ENCODE measurements at regions not wholly inside any gene's neighbourhood (a gene's known extent, or its start where the extent isn't known, plus 50 kb on each side); places are given as distances from the start of the nearest gene placed in this dataset.

DNA sequence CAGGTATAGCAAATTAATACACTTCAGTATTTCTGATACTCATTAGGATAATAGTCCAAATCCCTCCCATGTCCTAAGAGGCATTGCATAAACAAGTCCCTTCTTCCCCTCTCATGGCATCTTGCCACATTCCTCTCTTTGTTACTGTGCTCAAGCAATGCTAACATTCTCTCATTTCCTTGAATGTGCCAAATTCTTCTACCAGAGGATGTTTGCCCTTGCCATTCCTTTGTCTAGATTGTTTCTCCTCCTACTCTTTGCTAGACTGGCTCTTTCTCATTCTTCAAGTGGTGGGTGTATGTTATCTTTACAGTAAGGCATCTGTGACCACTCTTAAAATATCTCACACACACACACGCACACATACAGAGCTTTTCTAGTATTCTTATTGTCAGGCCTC lies 621.0 kb upstream of the CXADR start:
- no CpG with 5 or more reads among the region's 1 CpG for WGBS, 2 donors (ENCODE audit: extremely low coverage in 2 of 2, insufficient read length in 2 of 2, insufficient replicate concordance in 1 of 2)
- no peak for DNase-seq (ENCODE audit: low spot score)

DNA sequence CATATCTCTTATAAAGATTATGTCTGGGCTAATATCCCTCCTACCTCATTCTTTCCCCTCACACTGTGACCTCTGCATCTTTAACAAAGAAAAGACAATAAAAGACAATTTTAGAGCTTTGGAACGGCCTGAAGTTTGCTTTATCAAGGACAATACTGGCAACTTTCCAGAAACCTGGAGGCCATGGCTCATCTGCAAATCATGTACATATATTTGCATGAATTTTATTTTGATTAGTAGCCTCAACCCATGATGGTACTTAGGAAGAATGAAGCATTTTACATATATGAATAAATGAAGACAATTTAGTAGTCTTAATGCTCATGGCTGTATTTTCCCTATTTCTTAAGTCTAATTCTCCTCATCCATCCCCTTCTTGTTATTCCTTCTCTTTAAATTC lies 612.2 kb upstream of the CXADR start:
- Histone ChIP-seq H3K4me2 (ENCODE audit: insufficient read depth, low read length, poor library complexity, severe bottlenecking) (no peak overlapping the region), H2BK120ac (ENCODE audit: low read depth, low read length) (no peak overlapping the region), H3K4ac (ENCODE audit: low read length) (no peak overlapping the region), H2AFZ (ENCODE audit: low read length) (no peak overlapping the region), H3K9me3 (replicated peaks in 1 of 2; ENCODE audit: control insufficient read depth in 2 of 2, insufficient read depth in 1 of 2, low read depth in 1 of 2, low read length in 2 of 2) (no peaks in the 10 kb centered on the region), H3K79me1 (ENCODE audit: low read depth, low read length) (no peaks in the 10 kb centered on the region), H3K27ac (replicated peaks; ENCODE audit: low read length) (no peak overlapping the region), H3K18ac (ENCODE audit: low read length) (no peak overlapping the region), H2BK15ac (ENCODE audit: low read length) (no peak overlapping the region), H3K36me3 (replicated peaks in 1 of 2; ENCODE audit: control insufficient read depth in 2 of 2, insufficient read depth in 2 of 2, low read length in 2 of 2) (no peaks in the 10 kb centered on the region), H2BK12ac (ENCODE audit: low read length) (no peak overlapping the region), H4K8ac (ENCODE audit: low read depth, low read length) (no peak overlapping the region), H3K14ac (ENCODE audit: low read length) (no peak overlapping the region), H3K27me3 (ENCODE audit: control insufficient read depth in 3 of 3, insufficient read depth in 3 of 3, low read depth in 1 of 3, low read length in 3 of 3) (no peaks in the 10 kb centered on the region), H2BK5ac (ENCODE audit: low read length) (no peak overlapping the region), H3K4me1 (ENCODE audit: control insufficient read depth in 2 of 2, insufficient read depth in 1 of 2, low read depth in 1 of 2, low read length in 2 of 2) (peaks cover 0 to 2% of the 10 kb centered on the region in 2 donors), H3K23ac (ENCODE audit: low read depth, low read length, poor library complexity) (no peak overlapping the region), H4K91ac (ENCODE audit: low read depth, low read length, poor library complexity) (no peak overlapping the region), H3K9ac (ENCODE audit: low read depth, low read length, poor library complexity) (no peak overlapping the region), H2AK5ac (ENCODE audit: low read depth, low read length) (no peak overlapping the region), H3K4me3 (ENCODE audit: low read length in 2 of 2) (no peak overlapping the region)
- no CpG with 5 or more reads among the region's 1 CpG for WGBS, 2 donors (ENCODE audit: extremely low coverage in 2 of 2, insufficient read length in 2 of 2, insufficient replicate concordance in 1 of 2)
- DNase-seq (ENCODE audit: low spot score): no peak

More for the DNA sequence above, 621.0 kb upstream of the CXADR start:
- no peak overlapping the region for H2BK5ac ChIP-seq (ENCODE audit: low read length)
- H3K4me1 ChIP-seq (ENCODE audit: control insufficient read depth in 2 of 2, insufficient read depth in 1 of 2, low read depth in 1 of 2, low read length in 2 of 2): no peaks in the 10 kb centered on the region
- H2AFZ ChIP-seq (ENCODE audit: low read length): no peak overlapping the region
- H3K18ac ChIP-seq (ENCODE audit: low read length): no peak overlapping the region
- no peak overlapping the region for H3K4ac ChIP-seq (ENCODE audit: low read length)
- H3K36me3 ChIP-seq (replicated peaks in 1 of 2; ENCODE audit: control insufficient read depth in 2 of 2, insufficient read depth in 2 of 2, low read length in 2 of 2): no peaks in the 10 kb centered on the region
- no peak overlapping the region for H3K4me2 ChIP-seq (ENCODE audit: insufficient read depth, low read length, poor library complexity, severe bottlenecking)
- H2BK12ac ChIP-seq (ENCODE audit: low read length): no peak overlapping the region
- H3K4me3 ChIP-seq (ENCODE audit: low read length in 2 of 2): no peak overlapping the region
- no peak overlapping the region for H4K91ac ChIP-seq (ENCODE audit: low read depth, low read length, poor library complexity)
- H2AK5ac ChIP-seq (ENCODE audit: low read depth, low read length): no peak overlapping the region
- H3K27me3 ChIP-seq (ENCODE audit: control insufficient read depth in 3 of 3, insufficient read depth in 3 of 3, low read depth in 1 of 3, low read length in 3 of 3): no peaks in the 10 kb centered on the region
- no peak overlapping the region for H4K8ac ChIP-seq (ENCODE audit: low read depth, low read length)
- no peak overlapping the region for H2BK15ac ChIP-seq (ENCODE audit: low read length)
- H3K14ac ChIP-seq (ENCODE audit: low read length): no peak overlapping the region
- H3K9me3 ChIP-seq (replicated peaks in 1 of 2; ENCODE audit: control insufficient read depth in 2 of 2, insufficient read depth in 1 of 2, low read depth in 1 of 2, low read length in 2 of 2): no peaks in the 10 kb centered on the region
- no peaks in the 10 kb centered on the region for H3K79me1 ChIP-seq (ENCODE audit: low read depth, low read length)
- H2BK120ac ChIP-seq (ENCODE audit: low read depth, low read length): no peak overlapping the region
- H3K23ac ChIP-seq (ENCODE audit: low read depth, low read length, poor library complexity): no peak overlapping the region
- no peak overlapping the region for H3K27ac ChIP-seq (replicated peaks; ENCODE audit: low read length)
- H3K9ac ChIP-seq (ENCODE audit: low read depth, low read length, poor library complexity): no peak overlapping the region

DNA sequence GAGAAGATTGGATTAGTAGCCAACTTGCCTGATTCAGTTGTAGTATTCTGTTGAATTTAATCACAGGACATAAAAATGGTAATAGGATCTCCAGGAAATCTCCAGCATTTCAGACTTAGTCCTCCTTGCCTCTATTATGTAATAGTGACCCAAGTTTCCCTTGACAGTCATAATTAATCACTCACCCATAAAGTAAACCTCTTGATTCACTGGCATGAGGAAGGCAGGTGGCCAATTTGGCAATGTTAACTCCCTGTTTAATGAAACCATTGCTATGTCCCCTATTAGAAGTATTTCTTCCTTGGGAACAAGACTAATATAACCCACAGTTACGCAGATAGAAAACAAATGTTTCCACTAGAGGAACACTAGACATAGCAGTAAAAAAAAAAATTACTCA lies 604.8 kb upstream of the CXADR start:
- Histone ChIP-seq H3K36me3 (replicated peaks in 1 of 2; ENCODE audit: control insufficient read depth in 2 of 2, insufficient read depth in 2 of 2, low read length in 2 of 2) (no peaks in the 10 kb centered on the region), H2BK120ac (ENCODE audit: low read depth, low read length) (no peak overlapping the region), H3K9ac (ENCODE audit: low read depth, low read length, poor library complexity) (no peak overlapping the region), H2BK12ac (ENCODE audit: low read length) (no peak overlapping the region), H3K4ac (ENCODE audit: low read length) (no peak overlapping the region), H2BK15ac (ENCODE audit: low read length) (no peak overlapping the region), H2BK5ac (ENCODE audit: low read length) (no peak overlapping the region), H3K4me1 (ENCODE audit: control insufficient read depth in 2 of 2, insufficient read depth in 1 of 2, low read depth in 1 of 2, low read length in 2 of 2) (no peaks in the 10 kb centered on the region), H2AFZ (ENCODE audit: low read length) (no peak overlapping the region), H2AK5ac (ENCODE audit: low read depth, low read length) (no peak overlapping the region), H3K14ac (ENCODE audit: low read length) (no peak overlapping the region), H3K9me3 (replicated peaks in 1 of 2; ENCODE audit: control insufficient read depth in 2 of 2, insufficient read depth in 1 of 2, low read depth in 1 of 2, low read length in 2 of 2) (no peaks in the 10 kb centered on the region), H4K91ac (ENCODE audit: low read depth, low read length, poor library complexity) (no peak overlapping the region), H3K4me3 (ENCODE audit: low read length in 2 of 2) (no peak overlapping the region), H3K4me2 (ENCODE audit: insufficient read depth, low read length, poor library complexity, severe bottlenecking) (no peak overlapping the region), H3K27me3 (ENCODE audit: control insufficient read depth in 3 of 3, insufficient read depth in 3 of 3, low read depth in 1 of 3, low read length in 3 of 3) (no peaks in the 10 kb centered on the region), H4K8ac (ENCODE audit: low read depth, low read length) (no peak overlapping the region), H3K27ac (replicated peaks; ENCODE audit: low read length) (no peak overlapping the region), H3K79me1 (ENCODE audit: low read depth, low read length) (no peaks in the 10 kb centered on the region), H3K18ac (ENCODE audit: low read length) (no peak overlapping the region), H3K23ac (ENCODE audit: low read depth, low read length, poor library complexity) (no peak overlapping the region)
- DNase-seq (ENCODE audit: low spot score): no peak
- WGBS, 2 donors (ENCODE audit: extremely low coverage in 2 of 2, insufficient read length in 2 of 2, insufficient replicate concordance in 1 of 2): no CpG with 5 or more reads among the region's 1 CpG

DNA sequence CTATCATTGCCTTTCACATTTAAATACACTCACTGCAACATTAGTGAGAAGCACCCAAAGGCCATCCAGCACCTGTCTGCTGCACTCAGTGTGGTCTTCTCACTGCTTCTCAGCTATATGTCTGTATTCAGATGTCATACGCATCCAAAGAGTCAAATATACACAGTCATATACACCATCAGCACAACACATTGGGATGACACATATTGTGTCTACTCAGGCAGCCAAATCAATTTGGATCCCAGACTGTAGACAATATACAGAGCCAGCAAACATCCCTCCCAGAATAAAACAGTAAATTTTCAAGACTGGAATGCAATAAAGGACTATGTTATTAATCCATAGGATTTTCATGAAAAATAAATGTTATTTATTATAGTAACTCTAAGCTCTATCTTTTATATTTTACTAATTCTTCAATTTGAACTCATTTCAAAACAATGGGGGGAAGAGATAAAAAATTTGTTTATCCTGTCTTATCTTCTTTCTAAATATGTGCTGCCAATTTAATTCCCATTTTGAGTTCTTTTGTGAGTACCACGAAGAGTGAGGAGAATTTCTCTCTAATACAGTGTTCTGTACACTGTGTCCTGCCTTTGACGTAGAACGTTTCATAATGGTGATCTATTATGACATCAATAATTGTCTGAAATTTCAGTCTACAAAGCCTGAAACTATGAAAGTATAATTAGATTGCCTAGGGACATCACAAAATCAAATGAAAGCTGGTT lies 602.2 kb upstream of the CXADR start:
- no peak overlapping the region for H3K4ac ChIP-seq (ENCODE audit: low read length)
- no peak overlapping the region for H3K18ac ChIP-seq (ENCODE audit: low read length)
- H3K36me3 ChIP-seq (replicated peaks in 1 of 2; ENCODE audit: control insufficient read depth in 2 of 2, insufficient read depth in 2 of 2, low read length in 2 of 2): no peaks in the 10 kb centered on the region
- no peak overlapping the region for H4K91ac ChIP-seq (ENCODE audit: low read depth, low read length, poor library complexity)
- H4K8ac ChIP-seq (ENCODE audit: low read depth, low read length): no peak overlapping the region
- no peak overlapping the region for H2AFZ ChIP-seq (ENCODE audit: low read length)
- DNase-seq (ENCODE audit: low spot score): no peak
- no peak overlapping the region for H2BK120ac ChIP-seq (ENCODE audit: low read depth, low read length)
- no peaks in the 10 kb centered on the region for H3K79me1 ChIP-seq (ENCODE audit: low read depth, low read length)
- no peak overlapping the region for H3K23ac ChIP-seq (ENCODE audit: low read depth, low read length, poor library complexity)
- no peaks in the 10 kb centered on the region for H3K27me3 ChIP-seq (ENCODE audit: control insufficient read depth in 3 of 3, insufficient read depth in 3 of 3, low read depth in 1 of 3, low read length in 3 of 3)
- H3K9ac ChIP-seq (ENCODE audit: low read depth, low read length, poor library complexity): no peak overlapping the region
- no peak overlapping the region for H2BK15ac ChIP-seq (ENCODE audit: low read length)
- H2AK5ac ChIP-seq (ENCODE audit: low read depth, low read length): no peak overlapping the region
- no peak overlapping the region for H3K27ac ChIP-seq (replicated peaks; ENCODE audit: low read length)
- no peak overlapping the region for H3K14ac ChIP-seq (ENCODE audit: low read length)
- no peak overlapping the region for H3K4me3 ChIP-seq (ENCODE audit: low read length in 2 of 2)
- no peaks in the 10 kb centered on the region for H3K4me1 ChIP-seq (ENCODE audit: control insufficient read depth in 2 of 2, insufficient read depth in 1 of 2, low read depth in 1 of 2, low read length in 2 of 2)
- no peak overlapping the region for H3K4me2 ChIP-seq (ENCODE audit: insufficient read depth, low read length, poor library complexity, severe bottlenecking)
- no CpG with 5 or more reads among the region's 4 CpGs for WGBS, 2 donors (ENCODE audit: extremely low coverage in 2 of 2, insufficient read length in 2 of 2, insufficient replicate concordance in 1 of 2)
- no peak overlapping the region for H2BK5ac ChIP-seq (ENCODE audit: low read length)
- no peaks in the 10 kb centered on the region for H3K9me3 ChIP-seq (replicated peaks in 1 of 2; ENCODE audit: control insufficient read depth in 2 of 2, insufficient read depth in 1 of 2, low read depth in 1 of 2, low read length in 2 of 2)
- H2BK12ac ChIP-seq (ENCODE audit: low read length): no peak overlapping the region

Data from neuronal stem cell (in vitro differentiated cells).